Upper lobe of left lung (tissue), 4 donors: ENCODE measurements at regions not wholly inside any gene's neighbourhood (a gene's known extent, or its start where the extent isn't known, plus 50 kb on each side); places are given as distances from the start of the nearest gene placed in this dataset.

ENCODE experiments used
- CTCF ChIP-seq, 6 experiments: fragments of 450-650 bp in 4 of 6; fragments of 200-600 bp in 2 of 6; sonication (generic) in 2 of 6; IDR thresholded peaks; one replicate each; pipeline ENCODE4 v1.5.1; 2016 to 2019; ENCODE audit warnings: antibody characterized with exemption in 6 of 6
- EP300 ChIP-seq, 4 donors: sonication (generic); formaldehyde crosslinking; IDR thresholded peaks; one replicate each; pipeline ENCODE4 v1.5.1; 2017; ENCODE audit warnings: antibody characterized with exemption in 4 of 4, control low read depth in 2 of 4
- POLR2A ChIP-seq, 4 donors: fragments of 450-650 bp; IDR thresholded peaks; one replicate each; pipeline ENCODE4 v1.5.1; 2016 to 2017; ENCODE audit warnings: antibody characterized with exemption in 4 of 4, mild to moderate bottlenecking in 2 of 4

GRCh38 chr9:95763006-95763405 is 112.5 kb upstream of the ERCC6L2 start:
- TF ChIP-seq POLR2A (IDR thresholded peaks at IDR 0.05) (no peak), EP300 (IDR thresholded peaks at IDR 0.05) (no peak), CTCF (IDR thresholded peaks at IDR 0.05) (no peak)
